ENCODE measurements at regions not wholly inside any gene's neighbourhood (a gene's known extent, or its start where the extent isn't known, plus 50 kb on each side); places are given as distances from the start of the nearest gene placed in this dataset.
A peak's percentile ranks its signal among the peaks of the same experiment; 100 is the strongest.
"Not testable (repeated sequence)": the region's sequence is repeated elsewhere in the genome, so short reads cannot be mapped to it uniquely, and the experiment has no call there.

GRCh38 chr14:19511055-19511454, 76.9 kb upstream of the POTEG start:
- ATAC-seq; DNase-seq (ENCODE audit: low spot score); intact Hi-C loops (cut with DNase I): not testable (repeated sequence)

- DNase-seq (ENCODE audit: low spot score); ATAC-seq; intact Hi-C loops (cut with DNase I): not testable (repeated sequence)
These were observed 55.3 kb upstream of the POTEG start for GRCh38 chr14:19489475-19489874.

DNA sequence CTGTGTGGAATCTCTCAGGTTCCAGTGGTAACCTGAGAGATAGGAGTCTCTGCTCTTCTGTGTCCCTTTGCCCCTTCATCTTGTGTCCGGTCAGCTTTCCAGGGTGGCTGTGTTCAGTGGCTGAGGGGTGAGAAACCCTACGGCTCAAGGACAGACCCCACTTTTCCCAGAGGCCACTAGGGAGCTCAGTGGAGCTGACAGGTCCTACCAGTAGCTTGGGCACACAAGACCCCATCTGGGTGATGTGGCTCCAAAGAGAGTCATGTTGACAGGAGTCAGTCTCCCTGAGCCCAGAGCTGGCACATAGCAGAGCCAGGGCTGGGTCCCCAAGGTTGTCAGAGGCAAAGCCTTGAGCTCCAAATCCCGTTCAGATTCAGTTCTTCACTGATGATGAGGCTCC, 54.3 kb upstream of the POTEG start:
- ATAC-seq; intact Hi-C loops (cut with DNase I); DNase-seq (ENCODE audit: low spot score): not testable (repeated sequence)

DNA sequence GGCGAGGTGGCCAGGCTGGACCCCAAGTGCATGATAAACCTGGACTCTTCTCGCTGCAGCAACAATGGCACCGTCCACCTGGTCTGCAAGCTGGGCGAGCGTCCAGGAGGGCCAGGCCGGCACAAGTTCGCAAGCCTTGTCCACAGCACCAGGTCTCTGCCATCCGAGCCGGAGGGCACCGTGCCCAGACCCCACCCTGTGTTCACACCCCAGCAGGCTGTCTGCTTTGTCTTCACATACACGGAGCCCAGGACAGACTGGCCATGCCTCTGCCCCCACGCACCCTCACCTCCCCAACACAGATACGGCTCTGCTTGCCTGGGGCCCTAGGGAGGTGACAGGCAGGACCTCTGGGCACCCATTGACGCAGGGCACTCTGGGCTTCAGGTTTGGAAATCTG, 53.5 kb upstream of the POTEG start:
- DNase-seq (ENCODE audit: low spot score); intact Hi-C loops (cut with DNase I): not testable (repeated sequence)
- ATAC-seq, result peak; percentile 33

GRCh38 chr14:19487265-19487664, 53.1 kb upstream of the POTEG start:
- peak; percentile 31 for ATAC-seq
- DNase-seq (ENCODE audit: low spot score); intact Hi-C loops (cut with DNase I): not testable (repeated sequence)

DNA sequence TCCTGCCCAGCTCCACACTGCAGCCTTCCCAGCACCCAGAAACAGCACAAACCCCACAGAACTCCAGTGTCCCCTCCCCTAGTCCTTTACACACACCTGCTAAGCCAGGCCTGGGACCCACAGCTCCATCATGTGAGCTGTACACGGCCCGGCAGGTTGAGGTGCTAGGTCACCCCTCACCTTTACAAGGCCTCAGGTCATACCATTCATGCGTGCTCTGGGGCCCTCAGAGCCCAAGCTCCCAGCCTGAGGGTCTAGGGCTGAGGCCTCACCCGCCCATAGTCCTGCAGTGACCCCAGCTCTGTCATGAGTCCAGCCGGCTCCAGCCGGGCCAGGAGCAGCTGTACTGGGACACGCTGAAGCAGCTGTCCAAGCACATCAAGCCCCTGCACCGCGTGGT, 51.2 kb upstream of the POTEG start:
- peak; percentile 29 for ATAC-seq
- DNase-seq (ENCODE audit: low spot score); intact Hi-C loops (cut with DNase I): not testable (repeated sequence)

Measured in sciatic nerve (tissue), 2 donors.